ENCODE measurements at regions not wholly inside any gene's neighbourhood (a gene's known extent, or its start where the extent isn't known, plus 50 kb on each side); places are given as distances from the start of the nearest gene placed in this dataset.

DNA sequence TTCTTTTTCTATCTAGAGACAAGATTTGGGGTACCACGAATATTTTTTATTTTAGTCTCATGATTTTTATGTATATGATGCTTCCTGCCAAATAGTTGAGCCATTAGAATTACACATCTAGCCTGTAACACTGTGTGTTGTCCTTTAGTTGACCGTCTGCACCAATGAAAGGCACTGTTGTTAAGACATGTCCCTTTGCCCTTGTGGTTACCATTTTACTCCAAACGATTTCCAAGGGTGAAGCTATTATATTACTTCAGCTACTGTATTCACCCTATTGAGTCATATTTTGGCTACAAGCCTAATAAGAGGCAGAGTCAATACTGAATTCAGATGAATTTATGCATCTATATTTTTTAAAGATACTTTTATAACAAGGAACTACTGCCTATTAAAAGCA is 207.6 kb downstream of the CETN3 start:
- no peak for DNase-seq (ENCODE audit: low read depth in 3 of 3, low spot score in 2 of 3)

DNA sequence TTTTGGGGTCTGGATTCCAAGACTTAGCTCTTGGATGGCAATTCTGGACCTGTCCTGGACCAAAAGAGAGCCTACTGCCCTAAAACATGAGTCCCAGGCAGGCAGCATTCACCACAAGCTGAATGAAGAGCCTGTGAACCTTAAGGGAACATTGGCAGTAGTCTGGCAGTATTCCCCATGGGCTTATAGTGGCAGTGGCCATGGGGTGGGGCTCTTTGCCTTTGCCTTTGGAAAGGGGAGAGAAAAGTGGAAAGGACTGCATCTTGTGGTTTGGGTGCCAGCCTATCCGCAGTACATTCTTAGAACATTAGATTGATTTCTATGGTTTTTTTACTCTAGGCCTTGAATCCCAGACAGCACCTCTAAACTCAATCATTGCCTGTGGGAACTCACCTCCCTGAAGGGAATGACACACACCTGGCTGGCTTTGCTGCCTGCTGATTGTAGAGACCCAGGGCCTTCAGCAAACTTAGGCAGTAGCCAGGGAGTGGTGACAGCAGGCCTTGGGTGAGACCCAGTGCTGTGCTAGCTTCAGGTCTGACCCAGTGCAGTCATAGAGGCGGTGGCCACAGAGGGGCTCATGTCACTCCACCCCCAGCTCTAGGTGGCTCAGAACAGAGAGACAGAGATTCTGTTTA is 216.3 kb downstream of the CETN3 start:
- no peak for DNase-seq (ENCODE audit: low read depth in 3 of 3, low spot score in 2 of 3)

DNA sequence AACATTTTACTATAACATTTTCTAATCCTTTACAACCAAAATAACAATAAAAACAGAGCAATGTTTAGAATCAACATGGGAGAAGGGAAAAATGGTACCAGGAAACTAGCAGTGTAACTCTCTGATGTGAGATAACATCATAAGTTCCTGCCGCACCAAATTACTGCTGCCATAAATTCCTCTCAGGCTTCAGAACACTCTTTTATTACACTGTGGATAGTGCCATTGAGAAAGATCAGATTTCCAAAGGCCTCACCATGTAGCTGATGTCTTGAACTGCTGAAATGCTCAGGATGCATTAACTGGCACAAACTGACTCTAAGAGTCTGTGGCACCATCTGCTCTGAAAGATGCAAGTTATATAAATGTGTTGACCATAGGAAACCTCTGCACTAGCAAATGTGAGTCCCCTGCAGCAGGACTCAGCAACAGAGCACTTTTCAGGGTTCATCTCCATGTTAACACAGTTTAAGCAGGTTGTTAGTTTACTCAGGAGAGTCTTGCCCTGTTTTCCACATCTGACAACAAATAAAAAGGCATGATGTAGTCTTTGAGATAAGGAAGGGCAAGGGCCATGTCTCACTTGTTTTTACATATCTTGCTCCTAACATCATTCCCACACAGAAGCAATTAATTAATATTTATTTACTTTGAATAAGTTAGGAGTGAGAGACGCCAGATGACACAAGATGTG is 218.1 kb downstream of the CETN3 start:
- DNase-seq (ENCODE audit: low read depth in 3 of 3, low spot score in 2 of 3): peak in 1 of 3 donors; percentile 27

DNA sequence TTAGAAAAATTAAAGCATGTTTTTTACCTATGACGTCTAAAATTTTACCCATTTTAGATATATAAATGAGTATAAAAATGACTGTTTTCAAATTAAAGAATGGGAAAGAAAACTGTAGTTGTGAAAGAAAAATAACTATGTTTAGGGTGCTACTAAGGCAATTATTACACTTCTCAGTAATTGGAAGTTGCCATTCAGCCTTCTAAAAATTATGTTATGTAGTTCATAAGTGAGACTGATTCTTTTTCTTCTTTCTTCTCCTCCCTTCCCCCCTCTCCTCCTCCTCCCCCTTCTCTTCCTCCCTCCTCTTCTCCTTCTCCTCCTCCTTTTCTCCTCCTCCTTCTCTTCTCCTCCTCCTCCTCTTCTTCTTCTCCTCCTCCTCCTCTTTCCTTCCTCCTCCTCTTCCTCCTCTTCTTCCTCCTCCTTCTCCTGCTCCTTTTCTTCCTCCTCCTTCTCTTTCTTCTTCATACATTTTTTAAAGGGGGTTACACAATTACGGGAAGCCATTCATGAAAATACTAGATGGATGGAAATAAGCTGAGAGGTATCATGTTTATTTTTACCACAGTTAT is 223.6 kb downstream of the CETN3 start:
- no peak for DNase-seq (ENCODE audit: low read depth in 3 of 3, low spot score in 2 of 3)

DNA sequence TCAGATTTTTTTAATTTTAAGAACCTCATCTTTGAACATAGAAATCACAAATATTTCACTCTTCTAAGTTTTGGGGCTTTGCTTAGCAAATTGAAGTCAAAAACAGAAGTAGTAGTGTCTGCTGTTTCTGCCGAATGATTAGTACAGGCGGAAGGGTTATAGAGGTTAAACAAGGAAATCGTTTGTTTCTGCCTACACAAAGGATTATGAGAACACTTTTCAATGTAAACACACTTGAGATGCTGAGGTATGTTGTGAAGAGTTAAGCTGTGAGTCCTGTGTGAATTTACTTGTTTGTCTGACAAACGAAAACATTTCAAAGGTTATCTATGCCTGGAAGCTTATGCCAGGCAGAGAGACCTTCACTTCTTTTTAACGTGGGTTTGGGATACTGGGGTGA is 224.8 kb downstream of the CETN3 start:
- no peak for DNase-seq (ENCODE audit: low read depth in 3 of 3, low spot score in 2 of 3)

DNA sequence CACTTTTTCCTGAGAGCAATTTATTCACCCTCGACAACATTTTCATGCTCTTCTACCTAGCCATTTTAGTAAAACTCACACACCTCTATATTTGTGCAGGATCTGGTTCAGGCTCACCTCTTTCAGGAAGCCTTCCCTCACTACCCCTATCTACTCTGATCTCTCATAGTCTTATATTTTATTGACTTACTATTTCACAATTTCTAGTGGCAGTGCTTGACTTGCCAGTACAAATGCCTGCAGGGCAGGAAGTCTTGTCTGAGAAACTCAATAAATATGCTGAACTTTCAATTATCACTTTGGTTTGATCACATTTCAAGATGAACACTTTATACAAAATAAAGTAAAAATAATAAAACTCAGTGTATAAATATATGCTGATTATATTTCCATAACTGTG is 226.8 kb downstream of the CETN3 start:
- DNase-seq (ENCODE audit: low read depth in 3 of 3, low spot score in 2 of 3): no peak

DNA sequence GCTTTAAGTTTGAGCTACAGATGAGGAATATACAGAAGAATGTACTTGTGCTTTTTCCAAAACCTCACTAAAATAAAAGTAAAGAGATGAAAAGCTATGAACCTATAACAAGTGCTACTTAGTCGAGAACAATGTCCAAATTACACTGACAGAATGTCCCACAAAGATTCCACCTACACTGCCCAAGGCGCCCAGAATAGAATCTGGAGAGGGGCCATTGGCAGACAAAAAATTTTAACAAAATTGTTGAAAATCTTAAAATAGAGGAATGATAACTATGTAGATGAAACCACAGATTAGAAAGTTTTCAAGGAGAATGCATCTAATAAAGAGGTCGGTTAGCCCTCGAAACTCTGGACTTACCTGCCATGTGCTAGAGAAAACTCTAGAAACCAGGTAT is 235.3 kb downstream of the CETN3 start:
- DNase-seq (ENCODE audit: low read depth in 3 of 3, low spot score in 2 of 3): no peak

DNA sequence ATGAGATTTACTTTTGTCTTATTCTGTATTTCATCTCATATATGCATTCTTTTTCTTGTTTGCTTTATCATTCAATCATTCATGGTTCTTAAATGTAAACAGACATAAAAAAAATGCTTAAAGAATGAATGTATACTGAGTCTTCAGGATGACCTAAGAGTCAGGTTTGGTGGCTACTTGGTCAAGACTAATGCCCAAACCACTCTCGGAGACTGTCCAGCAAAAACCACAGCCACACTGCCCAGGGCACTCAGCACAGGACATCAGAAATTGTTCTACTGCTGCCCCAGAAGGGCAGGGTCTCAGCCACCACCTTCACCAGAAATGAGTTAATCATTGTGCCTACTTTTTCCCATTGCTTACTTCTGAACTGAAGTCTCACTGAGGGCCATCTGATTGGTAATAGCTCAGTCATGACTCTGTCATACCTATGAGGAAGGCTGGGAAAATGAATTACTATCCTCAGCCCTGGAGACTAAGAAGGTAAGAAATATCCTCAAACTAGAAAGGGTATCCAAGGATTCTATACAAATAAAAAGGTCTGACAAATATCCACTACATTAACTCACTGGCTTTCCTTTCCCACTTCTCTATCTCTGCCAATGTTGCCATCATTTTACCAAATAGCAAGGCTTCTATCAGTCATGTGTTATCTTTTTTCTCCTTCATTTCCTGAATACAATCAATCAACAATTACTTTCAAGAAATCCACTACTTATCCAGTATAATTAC is 236.1 kb downstream of the CETN3 start:
- no peak for DNase-seq (ENCODE audit: low read depth in 3 of 3, low spot score in 2 of 3)

DNA sequence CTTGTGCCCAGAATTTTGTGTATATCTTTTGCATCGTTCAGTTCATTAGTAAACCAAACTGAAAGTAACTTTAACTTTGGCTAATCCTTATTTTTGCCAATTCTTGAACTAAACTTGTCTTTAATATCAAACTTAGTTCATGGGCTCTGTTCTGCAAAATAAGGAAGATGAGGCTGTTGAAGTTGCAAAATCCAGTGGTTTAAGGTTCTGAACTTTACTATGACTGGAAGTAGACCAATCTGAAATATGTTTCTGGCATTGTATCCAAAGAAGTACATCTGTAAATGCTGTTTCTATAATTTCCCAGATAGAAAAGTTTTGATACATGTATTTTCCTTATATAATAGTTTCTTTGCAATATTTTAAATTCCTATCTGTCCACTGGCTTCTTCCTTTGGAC is 238.1 kb downstream of the CETN3 start:
- DNase-seq (ENCODE audit: low read depth in 3 of 3, low spot score in 2 of 3): no peak

DNA sequence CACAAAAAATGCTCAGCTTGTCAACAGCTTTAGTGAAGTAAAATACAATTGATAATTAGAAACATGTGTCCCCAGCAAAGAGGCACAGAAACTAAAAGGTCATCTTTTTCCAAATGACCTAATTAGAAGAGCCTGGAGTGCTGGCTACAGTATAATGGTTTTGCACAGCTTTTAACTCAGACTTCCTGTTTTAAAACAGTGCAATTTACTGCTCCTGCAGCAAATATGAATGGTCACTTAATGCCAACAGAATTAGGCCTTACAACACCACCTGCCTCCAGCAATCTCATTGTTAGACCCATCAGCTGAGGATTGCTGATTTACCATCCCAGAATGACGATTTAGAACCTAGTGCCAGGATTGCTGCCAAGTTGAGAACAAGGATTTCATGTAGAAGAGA is 239.3 kb downstream of the CETN3 start:
- DNase-seq (ENCODE audit: low read depth in 3 of 3, low spot score in 2 of 3): no peak

DNA sequence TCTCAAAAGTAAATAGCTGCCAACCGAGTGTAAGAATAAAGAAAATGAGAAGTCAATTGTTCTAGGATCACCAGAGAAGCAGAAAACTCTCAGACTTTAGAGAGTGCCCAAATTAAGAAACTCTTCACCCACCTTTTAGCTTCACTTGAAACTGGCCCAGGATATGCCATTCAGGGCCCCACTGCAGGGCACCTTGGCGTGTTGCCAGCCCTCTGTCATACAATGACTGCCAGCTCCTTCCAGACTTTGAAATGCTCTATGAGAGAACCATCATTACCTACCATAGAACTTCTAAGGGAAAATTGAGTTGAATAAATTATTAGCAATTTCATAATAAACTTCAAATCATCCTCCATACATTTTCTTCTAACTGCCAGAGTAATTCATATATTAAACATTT is 240.5 kb downstream of the CETN3 start:
- DNase-seq (ENCODE audit: low read depth in 3 of 3, low spot score in 2 of 3): no peak

DNA sequence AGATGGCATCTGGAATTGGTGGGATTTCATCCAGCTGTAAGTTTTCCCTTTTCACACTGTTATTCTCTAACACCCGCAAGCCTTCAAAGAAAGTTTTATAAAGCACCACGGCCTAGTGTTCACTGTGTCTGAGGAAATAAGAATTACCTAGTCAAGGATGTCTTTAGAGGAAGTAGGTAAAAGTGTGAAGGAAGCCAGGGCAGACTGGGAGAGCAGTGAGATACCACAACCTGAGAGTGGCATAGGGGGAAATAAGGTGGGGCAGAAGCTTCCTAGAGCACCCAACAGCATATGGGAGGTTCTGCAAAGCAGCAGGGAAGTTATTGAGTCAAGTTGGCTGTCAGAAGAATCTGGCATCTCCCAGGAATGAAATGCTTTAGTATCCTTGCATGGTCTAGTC is 241.2 kb downstream of the CETN3 start:
- no peak for DNase-seq (ENCODE audit: low read depth in 3 of 3, low spot score in 2 of 3)

DNA sequence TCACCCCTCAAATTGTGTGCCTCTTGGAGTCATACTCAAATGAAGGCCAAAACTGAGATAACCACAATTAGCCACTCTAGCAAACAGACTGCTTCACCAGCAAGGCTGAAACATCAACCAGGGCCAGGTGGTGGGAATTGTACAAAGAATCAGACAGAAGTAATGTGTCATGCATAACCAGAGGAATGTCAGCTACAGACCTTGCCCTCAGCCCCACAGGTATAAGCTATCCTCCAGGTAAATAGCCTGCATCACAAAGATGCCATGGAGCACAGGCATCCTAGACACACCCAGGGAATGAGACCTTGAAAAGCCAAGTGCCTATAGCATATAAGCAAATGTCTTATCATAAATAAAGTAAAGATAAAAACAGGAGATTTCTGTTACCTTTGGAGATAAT is 242.7 kb downstream of the CETN3 start:
- no peak for DNase-seq (ENCODE audit: low read depth in 3 of 3, low spot score in 2 of 3)

DNA sequence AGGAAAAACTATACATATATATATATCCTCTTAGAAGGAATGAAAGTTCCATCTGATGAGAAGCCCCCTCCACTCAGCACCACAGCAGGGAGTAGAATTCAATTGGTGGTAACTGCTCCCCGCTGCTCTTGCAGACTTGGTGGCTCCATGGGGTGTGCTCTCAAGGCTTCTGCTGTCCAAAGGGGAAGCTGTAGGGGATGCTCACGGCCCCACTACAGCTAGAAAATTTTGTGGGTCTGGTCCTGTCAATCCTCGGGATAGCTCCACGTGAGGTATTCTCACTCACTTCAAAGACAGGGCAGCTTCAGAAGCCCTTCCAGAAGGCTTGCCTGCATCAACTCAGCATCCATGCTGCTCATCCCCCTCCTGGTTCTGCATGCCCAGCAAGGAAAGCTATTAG is 247.2 kb downstream of the CETN3 start:
- DNase-seq (ENCODE audit: low read depth in 3 of 3, low spot score in 2 of 3): no peak

DNA sequence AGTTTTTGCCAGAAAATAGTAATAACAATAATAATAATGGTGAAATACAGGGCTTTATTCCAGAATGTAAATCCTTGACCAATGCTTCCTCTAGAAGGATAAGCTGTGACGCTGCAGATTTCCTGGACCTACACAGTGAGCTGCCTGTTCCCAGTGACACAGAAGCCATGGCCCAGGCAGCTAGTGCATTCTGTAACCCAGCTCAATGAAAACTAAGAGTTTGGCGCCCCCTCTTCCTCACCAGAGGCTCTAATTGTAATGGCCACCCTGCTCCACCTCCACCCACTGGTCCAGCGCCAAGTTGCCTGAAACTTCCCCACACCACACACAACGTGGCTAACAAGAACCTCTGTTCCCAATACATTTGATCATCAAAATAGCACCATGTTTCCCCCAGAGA is 248.1 kb downstream of the CETN3 start:
- no peak for DNase-seq (ENCODE audit: low read depth in 3 of 3, low spot score in 2 of 3)

DNA sequence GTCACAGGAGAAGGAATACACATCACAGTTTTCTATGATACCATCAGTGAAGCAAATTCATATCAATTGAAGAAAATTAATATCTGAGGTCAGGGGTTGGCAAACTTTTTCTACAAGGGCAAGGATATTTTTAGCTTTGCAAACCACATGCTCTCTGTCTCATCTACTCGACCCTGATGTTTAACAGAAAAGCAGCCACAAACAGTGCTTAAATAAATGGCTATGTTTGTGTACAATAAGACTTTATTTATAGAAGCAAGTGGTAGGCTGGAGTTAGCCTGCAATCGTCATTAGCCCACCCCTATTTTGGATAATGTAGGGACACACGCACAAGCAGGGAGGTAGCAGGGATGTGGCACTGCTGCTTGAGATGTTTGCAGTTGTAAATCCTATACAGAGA is 251.4 kb downstream of the CETN3 start:
- no peak for DNase-seq (ENCODE audit: low read depth in 3 of 3, low spot score in 2 of 3)

DNA sequence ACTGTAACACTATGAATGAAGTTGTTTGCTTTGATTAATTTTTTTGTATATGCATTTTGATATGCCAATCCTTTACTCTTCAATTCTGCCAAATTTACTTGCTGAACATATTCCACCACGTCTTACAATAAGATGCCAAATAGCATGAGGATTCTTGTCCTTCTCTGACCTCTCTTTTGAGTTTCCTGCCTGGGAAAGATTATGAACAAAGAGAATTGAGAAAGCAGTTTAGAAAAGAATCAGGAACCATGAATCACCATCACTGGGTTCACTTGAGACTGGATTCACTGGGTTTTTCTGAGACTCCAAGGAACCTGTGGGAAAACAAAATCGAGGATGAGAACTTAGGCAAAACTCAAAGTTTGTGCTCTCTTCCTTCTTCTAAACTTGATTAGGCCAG is 256.5 kb downstream of the CETN3 start:
- no peak for DNase-seq (ENCODE audit: low read depth in 3 of 3, low spot score in 2 of 3)

DNA sequence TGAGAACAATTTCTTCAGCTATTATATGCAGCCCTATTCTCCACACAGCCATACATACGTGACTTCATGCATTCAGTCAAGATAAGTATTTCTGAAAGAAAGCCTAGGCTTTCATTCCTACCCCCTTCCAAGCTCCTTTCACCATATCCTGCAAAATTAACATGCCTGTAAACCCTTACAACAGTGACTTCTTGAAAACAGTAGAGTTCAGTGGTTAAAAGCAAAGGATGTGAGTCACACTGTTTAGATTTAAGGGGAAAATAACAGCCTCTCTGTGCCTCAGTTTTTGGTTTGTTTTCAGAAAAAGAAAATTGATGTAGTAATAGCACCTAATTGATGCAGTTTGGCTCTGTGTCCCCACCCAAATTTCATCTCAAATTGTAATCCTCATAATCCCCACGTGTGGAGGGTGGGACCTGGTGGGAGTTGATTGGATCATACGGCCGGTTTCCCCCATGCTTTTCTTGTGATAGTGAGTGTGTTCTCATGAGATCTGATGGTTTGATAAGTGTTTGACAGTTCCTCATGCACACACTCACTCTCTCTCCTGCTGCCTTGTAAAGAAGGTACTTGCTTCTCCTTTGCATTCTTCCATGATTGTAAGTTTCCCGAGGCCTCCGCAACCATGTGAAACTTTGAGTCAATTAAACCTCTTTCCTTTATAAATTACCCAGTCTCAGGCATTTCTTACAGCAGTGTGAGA is 264.8 kb downstream of the CETN3 start:
- no peak for DNase-seq (ENCODE audit: low read depth in 3 of 3, low spot score in 2 of 3)

DNA sequence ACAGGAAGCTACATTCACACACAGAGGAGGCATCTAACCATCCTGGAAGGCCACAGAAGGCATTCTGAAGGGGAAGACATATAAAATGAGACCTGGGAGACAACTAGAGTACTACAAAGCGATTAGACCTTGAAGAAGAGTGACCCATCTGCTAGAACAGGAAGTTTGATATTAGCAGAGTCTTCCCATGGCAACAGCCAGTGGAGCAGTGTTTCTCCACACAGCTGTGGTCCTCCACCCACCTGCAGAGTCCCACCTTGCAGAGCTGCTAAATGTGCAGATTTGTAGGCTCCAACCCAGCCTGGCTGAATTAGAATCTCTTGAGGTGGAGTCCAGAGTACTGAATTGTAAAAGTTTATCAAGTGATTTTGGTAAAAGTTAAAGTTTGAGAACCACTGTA is 267.0 kb downstream of the CETN3 start:
- DNase-seq (ENCODE audit: low read depth in 3 of 3, low spot score in 2 of 3): no peak

DNA sequence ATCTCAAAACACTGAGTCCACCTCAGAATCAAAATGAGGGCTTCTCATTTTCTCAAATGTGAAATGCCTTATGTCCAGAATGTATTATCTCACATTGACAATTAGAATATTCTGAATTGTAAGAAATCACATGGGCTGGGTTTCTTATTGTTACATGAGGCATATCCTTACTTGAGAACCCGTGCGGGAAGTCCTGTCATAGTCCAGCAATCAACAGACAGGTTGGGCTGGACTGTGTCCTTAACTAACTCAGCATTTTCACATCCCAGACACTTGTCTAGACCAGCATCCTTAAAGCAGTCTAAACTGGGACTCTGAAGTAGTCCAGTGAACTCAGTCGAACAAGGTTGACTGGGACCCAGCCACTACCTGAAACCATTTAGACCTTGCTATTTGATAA is 267.6 kb downstream of the CETN3 start:
- no peak for DNase-seq (ENCODE audit: low read depth in 3 of 3, low spot score in 2 of 3)

DNA sequence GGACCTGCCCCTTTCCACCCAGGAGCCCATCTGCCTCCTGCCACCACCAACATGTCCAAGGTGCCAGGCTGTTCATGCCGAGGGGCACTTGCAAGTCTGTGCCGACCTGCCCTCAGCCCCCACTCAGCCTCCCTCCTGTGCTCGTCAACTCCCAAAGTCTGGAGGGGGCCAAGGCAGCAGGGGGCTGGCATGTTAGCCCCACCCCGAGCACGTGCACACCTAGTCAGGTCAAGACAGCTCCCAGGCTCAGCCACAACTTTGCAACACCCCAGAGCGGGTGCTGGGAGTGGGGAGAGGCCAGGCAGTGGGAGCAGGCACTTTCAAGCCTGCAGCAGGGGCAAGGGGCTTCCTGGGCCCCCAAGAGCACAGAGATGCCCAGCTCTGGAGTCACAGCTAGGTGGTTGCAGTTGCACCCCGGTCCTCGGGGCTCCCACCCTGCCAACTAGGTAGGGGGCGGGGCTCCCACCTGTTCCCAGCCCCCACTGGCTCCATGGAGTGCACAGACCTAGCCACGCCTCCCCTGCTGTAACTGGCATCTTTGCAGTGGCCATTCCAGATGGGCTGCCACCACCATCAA is 272.5 kb downstream of the CETN3 start:
- DNase-seq (ENCODE audit: low read depth in 3 of 3, low spot score in 2 of 3): no peak
